ENCODE measurements at regions not wholly inside any gene's neighbourhood (a gene's known extent, or its start where the extent isn't known, plus 50 kb on each side); places are given as distances from the start of the nearest gene placed in this dataset.

- Histone ChIP-seq H3K79me2 (ENCODE audit: control insufficient read depth, insufficient read depth, low read length) (no peaks in the 10 kb centered on the region), H3K4me3 (replicated peaks in 1 of 4; ENCODE audit: control extremely low read depth in 1 of 4, insufficient read depth in 1 of 4, low read depth in 3 of 4, low read length in 4 of 4) (no peak overlapping the region), H3K36me3 (ENCODE audit: control insufficient read depth, insufficient read depth, low read length) (no peaks in the 10 kb centered on the region), H3K9ac (ENCODE audit: insufficient read depth, low read length) (no peak overlapping the region), H3K27me3 (ENCODE audit: control insufficient read depth, insufficient read depth, low read length) (no peaks in the 10 kb centered on the region), H2AFZ (ENCODE audit: low read length) (no peak overlapping the region), H3K4me2 (ENCODE audit: extremely low read depth, insufficient read depth, low read length) (no peak overlapping the region), H4K20me1 (ENCODE audit: control insufficient read depth, extremely low read depth, insufficient read depth, low read length) (no peaks in the 10 kb centered on the region), H3K4me1 (ENCODE audit: control insufficient read depth, extremely low read depth, insufficient read depth, low read length) (no peaks in the 10 kb centered on the region), H3K27ac (ENCODE audit: insufficient read depth, low read length) (no peak overlapping the region), H3K9me3 (ENCODE audit: control insufficient read depth, insufficient read depth, low read depth, low read length) (no peaks in the 10 kb centered on the region)
- peak in 1 of 2 donors; percentile 35 for DNase-seq (ENCODE audit: low read depth in 2 of 2)
- no peak for TF ChIP-seq EZH2 (IDR thresholded peaks at IDR 0.05; ENCODE audit: low read length, missing control alignments)
- TF ChIP-seq CTCF (conservative IDR thresholded peaks at IDR 0.05 in 1 of 2, IDR thresholded peaks at IDR 0.05 in 1 of 2; ENCODE audit: low read depth in 1 of 2, low read length in 2 of 2), result no peak
These were observed 201.0 kb downstream of the KTN1 start for GRCh38 chr14:55781046-55781445.

- Histone ChIP-seq H3K4me3 (replicated peaks in 1 of 4; ENCODE audit: control extremely low read depth in 1 of 4, insufficient read depth in 1 of 4, low read depth in 3 of 4, low read length in 4 of 4) (no peak overlapping the region), H4K20me1 (ENCODE audit: control insufficient read depth, extremely low read depth, insufficient read depth, low read length) (no peaks in the 10 kb centered on the region), H2AFZ (ENCODE audit: low read length) (no peak overlapping the region), H3K4me2 (ENCODE audit: extremely low read depth, insufficient read depth, low read length) (no peak overlapping the region), H3K9ac (ENCODE audit: insufficient read depth, low read length) (no peak overlapping the region), H3K36me3 (ENCODE audit: control insufficient read depth, insufficient read depth, low read length) (no peaks in the 10 kb centered on the region), H3K4me1 (ENCODE audit: control insufficient read depth, extremely low read depth, insufficient read depth, low read length) (no peaks in the 10 kb centered on the region), H3K79me2 (ENCODE audit: control insufficient read depth, insufficient read depth, low read length) (no peaks in the 10 kb centered on the region), H3K27me3 (ENCODE audit: control insufficient read depth, insufficient read depth, low read length) (peaks cover 3% of the 10 kb centered on the region), H3K27ac (ENCODE audit: insufficient read depth, low read length) (no peak overlapping the region), H3K9me3 (ENCODE audit: control insufficient read depth, insufficient read depth, low read depth, low read length) (no peaks in the 10 kb centered on the region)
- TF ChIP-seq EZH2 (IDR thresholded peaks at IDR 0.05; ENCODE audit: low read length, missing control alignments) (no peak), CTCF (conservative IDR thresholded peaks at IDR 0.05 in 1 of 2, IDR thresholded peaks at IDR 0.05 in 1 of 2; ENCODE audit: low read depth in 1 of 2, low read length in 2 of 2) (no peak)
- peak in 1 of 2 donors; percentile 30 for DNase-seq (ENCODE audit: low read depth in 2 of 2)
These were observed 202.2 kb downstream of the KTN1 start for GRCh38 chr14:55782166-55782565.

GRCh38 chr14:55789406-55789805 lies 209.4 kb downstream of the KTN1 start:
- Histone ChIP-seq H3K9ac (ENCODE audit: insufficient read depth, low read length) (no peak overlapping the region), H4K20me1 (ENCODE audit: control insufficient read depth, extremely low read depth, insufficient read depth, low read length) (no peaks in the 10 kb centered on the region), H3K4me3 (replicated peaks in 1 of 4; ENCODE audit: control extremely low read depth in 1 of 4, insufficient read depth in 1 of 4, low read depth in 3 of 4, low read length in 4 of 4) (no peak overlapping the region), H3K27me3 (ENCODE audit: control insufficient read depth, insufficient read depth, low read length) (peaks cover 3% of the 10 kb centered on the region), H3K9me3 (ENCODE audit: control insufficient read depth, insufficient read depth, low read depth, low read length) (no peaks in the 10 kb centered on the region), H3K4me1 (ENCODE audit: control insufficient read depth, extremely low read depth, insufficient read depth, low read length) (no peaks in the 10 kb centered on the region), H3K4me2 (ENCODE audit: extremely low read depth, insufficient read depth, low read length) (no peak overlapping the region), H2AFZ (ENCODE audit: low read length) (no peak overlapping the region), H3K36me3 (ENCODE audit: control insufficient read depth, insufficient read depth, low read length) (no peaks in the 10 kb centered on the region), H3K79me2 (ENCODE audit: control insufficient read depth, insufficient read depth, low read length) (no peaks in the 10 kb centered on the region), H3K27ac (ENCODE audit: insufficient read depth, low read length) (no peak overlapping the region)
- DNase-seq (ENCODE audit: low read depth in 2 of 2), result peak in 1 of 2 donors; percentile 46
- TF ChIP-seq EZH2 (IDR thresholded peaks at IDR 0.05; ENCODE audit: low read length, missing control alignments) (no peak), CTCF (conservative IDR thresholded peaks at IDR 0.05 in 1 of 2, IDR thresholded peaks at IDR 0.05 in 1 of 2; ENCODE audit: low read depth in 1 of 2, low read length in 2 of 2) (no peak)
